GM12875 (cell line): ENCODE measurements at regions not wholly inside any gene's neighbourhood (a gene's known extent, or its start where the extent isn't known, plus 50 kb on each side); places are given as distances from the start of the nearest gene placed in this dataset.

ENCODE experiments used
- H3K4me3 ChIP-seq: one replicate; pipeline ENCODE4 v1.5.1; 2011; ENCODE audit warnings: low read depth, low read length, control low read depth
- TF ChIP-seq, protein P1 (sequence below): IDR thresholded peaks from 2 replicates; pipeline ENCODE4 v1.5.1; 2011; ENCODE audit warnings: low read depth, mild to moderate bottlenecking, control low read depth, inconsistent platforms, low read length, moderate library complexity, borderline replicate concordance; ENCODE audit not compliant: insufficient read depth

DNA sequence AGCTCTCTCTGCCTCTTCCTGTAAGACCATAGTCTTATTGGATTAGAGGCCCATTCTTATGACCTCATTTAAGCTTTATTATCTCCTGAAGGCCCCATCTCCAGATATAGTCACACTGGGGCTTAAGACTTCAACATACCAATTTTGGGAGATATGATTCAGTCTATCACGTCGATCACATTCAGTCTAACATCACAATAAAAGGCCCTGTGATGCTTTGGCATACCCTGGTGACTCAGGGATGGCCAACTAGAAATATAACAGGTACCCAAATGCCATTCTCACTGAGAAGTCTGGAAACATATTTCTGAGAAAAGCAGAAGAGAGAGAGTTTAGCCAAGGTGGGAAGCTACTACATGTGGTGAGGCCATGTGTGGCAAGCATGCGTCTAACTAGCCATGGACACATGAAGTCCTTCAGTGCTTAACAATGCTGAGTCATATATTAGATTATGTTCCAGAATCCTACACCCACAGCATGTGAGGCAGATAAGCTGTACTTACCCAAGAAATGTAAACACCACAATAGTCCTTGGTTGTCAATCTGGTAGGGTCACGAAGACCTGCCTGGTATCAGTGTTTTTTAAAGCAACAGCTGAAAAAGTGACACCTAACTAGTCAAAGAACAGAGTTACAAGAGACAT lies 485.1 kb downstream of the FOXO1 start:
- H3K4me3 ChIP-seq: no peak overlapping the region
- TF ChIP-seq, protein P1, sequence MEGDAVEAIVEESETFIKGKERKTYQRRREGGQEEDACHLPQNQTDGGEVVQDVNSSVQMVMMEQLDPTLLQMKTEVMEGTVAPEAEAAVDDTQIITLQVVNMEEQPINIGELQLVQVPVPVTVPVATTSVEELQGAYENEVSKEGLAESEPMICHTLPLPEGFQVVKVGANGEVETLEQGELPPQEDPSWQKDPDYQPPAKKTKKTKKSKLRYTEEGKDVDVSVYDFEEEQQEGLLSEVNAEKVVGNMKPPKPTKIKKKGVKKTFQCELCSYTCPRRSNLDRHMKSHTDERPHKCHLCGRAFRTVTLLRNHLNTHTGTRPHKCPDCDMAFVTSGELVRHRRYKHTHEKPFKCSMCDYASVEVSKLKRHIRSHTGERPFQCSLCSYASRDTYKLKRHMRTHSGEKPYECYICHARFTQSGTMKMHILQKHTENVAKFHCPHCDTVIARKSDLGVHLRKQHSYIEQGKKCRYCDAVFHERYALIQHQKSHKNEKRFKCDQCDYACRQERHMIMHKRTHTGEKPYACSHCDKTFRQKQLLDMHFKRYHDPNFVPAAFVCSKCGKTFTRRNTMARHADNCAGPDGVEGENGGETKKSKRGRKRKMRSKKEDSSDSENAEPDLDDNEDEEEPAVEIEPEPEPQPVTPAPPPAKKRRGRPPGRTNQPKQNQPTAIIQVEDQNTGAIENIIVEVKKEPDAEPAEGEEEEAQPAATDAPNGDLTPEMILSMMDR: no peak

DNA sequence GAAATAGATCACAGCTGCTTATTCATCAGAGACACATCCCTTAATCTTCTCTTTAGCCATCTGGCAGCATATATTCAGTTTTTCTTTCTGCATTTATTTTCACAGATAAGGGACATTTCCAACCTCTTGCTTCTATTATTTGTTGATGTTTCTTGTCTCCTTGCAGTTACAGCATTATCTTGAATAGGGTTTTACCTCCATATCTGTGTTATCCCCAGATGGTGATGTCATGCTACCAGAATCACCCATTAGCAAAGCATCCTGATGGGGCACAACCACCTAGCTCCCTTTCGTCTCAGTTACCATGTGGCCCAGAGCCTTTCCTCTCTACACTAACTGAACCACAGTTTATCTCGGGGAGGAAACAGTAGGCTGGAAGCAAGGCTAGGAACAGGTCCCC lies 483.9 kb downstream of the FOXO1 start:
- TF ChIP-seq, protein P1: no peak
- no peak overlapping the region for H3K4me3 ChIP-seq

DNA sequence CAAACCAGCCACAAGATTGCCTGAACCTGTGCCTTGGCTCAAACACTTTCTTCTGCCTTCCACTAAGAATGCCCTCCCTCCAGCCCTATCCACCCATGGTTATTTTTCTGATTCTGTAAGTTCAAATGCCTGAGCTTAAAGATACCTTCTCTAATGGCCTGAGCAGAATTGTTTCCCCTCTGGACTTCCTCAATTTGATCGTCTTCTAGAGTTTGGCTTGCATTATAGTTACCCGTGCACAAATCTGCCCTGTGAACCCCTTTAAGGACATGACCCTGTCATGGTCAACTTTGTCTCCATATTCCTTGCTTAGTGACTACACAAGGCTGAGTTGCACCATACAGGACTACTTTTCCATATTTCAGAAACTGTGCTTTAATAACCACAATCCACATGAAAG lies 481.0 kb downstream of the FOXO1 start:
- no peak overlapping the region for H3K4me3 ChIP-seq
- TF ChIP-seq, protein P1: no peak

DNA sequence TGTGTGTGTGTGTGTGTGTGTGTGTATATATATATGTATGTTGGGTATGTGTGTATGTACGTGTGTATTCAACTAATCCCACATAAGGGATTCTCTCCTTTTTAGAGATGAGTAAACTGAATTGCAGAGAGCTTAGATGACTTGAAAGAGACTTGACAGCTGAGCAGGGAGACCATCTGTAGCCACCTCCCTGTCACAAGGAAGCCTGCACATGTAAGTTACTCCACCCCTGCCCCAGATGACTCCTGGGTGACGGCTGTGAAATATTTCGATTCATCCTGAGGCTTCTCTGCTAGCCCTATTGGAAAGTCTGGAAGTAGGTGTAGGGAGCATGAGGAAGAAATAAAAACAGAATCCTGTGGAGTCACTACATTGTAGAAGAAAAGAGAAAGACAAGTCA lies 480.4 kb downstream of the FOXO1 start:
- TF ChIP-seq, protein P1: no peak
- H3K4me3 ChIP-seq: no peak overlapping the region

DNA sequence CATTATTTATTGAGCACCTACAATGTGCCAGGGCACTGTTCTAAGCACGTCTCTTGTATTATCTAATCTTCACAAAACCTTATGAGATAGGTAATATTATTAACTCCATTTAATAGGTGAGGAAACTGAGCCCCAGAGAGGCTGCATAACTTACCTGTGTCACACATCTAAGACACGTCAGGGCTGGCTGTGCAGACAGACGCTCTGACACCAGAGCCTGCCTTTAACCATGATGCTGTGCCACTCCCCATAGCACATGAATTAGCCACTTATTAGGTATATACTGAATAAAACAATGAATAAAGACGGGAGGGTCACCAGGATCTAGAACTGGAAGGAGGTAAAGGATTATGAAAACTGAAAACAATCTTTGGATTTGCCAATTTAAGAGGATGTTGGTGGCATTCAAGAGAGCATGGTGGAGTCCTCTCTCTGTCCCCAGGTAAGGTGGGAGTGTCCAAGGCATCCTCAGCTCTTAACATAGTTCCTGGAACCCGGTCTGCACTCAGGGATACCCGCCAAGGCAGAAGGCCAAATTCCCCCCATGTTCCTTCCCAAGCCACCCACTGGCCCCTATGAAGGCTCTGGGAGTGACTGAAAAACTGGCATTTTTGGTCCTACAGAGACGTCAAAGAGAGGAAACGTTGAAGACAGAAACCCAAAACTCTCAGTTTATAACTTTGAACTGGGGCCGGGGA lies 479.7 kb downstream of the FOXO1 start:
- H3K4me3 ChIP-seq: no peak overlapping the region
- TF ChIP-seq, protein P1: no peak

DNA sequence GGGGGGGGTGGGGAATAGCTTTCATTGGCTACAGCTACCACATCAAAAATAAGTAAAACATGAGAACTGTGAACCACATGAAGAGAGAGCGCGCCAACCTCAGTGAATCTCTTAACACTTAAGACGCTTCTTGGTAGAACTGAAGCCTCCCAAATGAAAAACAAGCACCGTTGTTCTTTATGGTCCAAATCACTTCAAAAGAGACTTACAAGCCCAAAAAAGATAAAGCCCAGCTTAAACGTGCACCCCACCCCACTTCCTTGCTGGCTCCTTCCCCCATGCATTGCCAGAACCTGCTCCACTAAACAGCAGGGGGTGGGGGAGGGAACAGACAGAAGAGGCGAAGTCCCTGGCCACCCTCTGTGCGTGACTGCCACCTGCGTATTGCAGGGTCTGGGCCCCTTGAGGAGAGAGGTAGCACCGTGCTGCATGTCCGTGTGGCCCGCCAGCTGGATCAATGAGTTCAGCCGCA lies 479.1 kb downstream of the FOXO1 start:
- no peak overlapping the region for H3K4me3 ChIP-seq
- TF ChIP-seq, protein P1: no peak
